ENCODE measurements at regions not wholly inside any gene's neighbourhood (a gene's known extent, or its start where the extent isn't known, plus 50 kb on each side); places are given as distances from the start of the nearest gene placed in this dataset.

- no peaks in the 10 kb centered on the region for H3K36me3 ChIP-seq (ENCODE audit: control insufficient read depth in 2 of 3, insufficient read depth in 3 of 3, low read length in 3 of 3)
- H3K4me3 ChIP-seq (ENCODE audit: low read length in 3 of 3), result no peak overlapping the region
- DNase-seq (no peak), FAIRE-seq (no peak)
- no peak overlapping the region for H3K27ac ChIP-seq (ENCODE audit: low read depth in 2 of 2, low read length in 2 of 2)
- H3K9me3 ChIP-seq (ENCODE audit: control insufficient read depth in 2 of 3, insufficient read depth in 1 of 3, low read length in 3 of 3), result no peaks in the 10 kb centered on the region
- no peak overlapping the region for H3K9ac ChIP-seq (ENCODE audit: low read length in 3 of 3)
- TF ChIP-seq CTCF (IDR thresholded peaks at IDR 0.05; ENCODE audit: borderline replicate concordance, extremely low read depth, insufficient read depth), result no peak
- no peaks in the 10 kb centered on the region for H3K4me1 ChIP-seq (ENCODE audit: control insufficient read depth in 2 of 3, insufficient read depth in 2 of 3, low read depth in 1 of 3, low read length in 3 of 3)
- no peaks in the 10 kb centered on the region for H3K27me3 ChIP-seq (ENCODE audit: control insufficient read depth, insufficient read depth, low read length)
- intact Hi-C loops (cut with DNase I), result no loop called here
These were observed 60.5 kb upstream of the KCNG1 start for GRCh38 chr20:51083447-51083846.

- no peak for FAIRE-seq
- H3K27me3 ChIP-seq (ENCODE audit: control insufficient read depth, insufficient read depth, low read length), result no peaks in the 10 kb centered on the region
These were observed 60.1 kb upstream of the KCNG1 start for GRCh38 chr20:51082988-51083387.

GRCh38 chr20:51080516-51080915 lies 57.6 kb upstream of the KCNG1 start:
- Histone ChIP-seq H3K27ac (ENCODE audit: low read depth in 2 of 2, low read length in 2 of 2) (no peak overlapping the region), H3K9me3 (ENCODE audit: control insufficient read depth in 2 of 3, insufficient read depth in 1 of 3, low read length in 3 of 3) (no peaks in the 10 kb centered on the region), H3K4me3 (ENCODE audit: low read length in 3 of 3) (no peak overlapping the region), H3K36me3 (ENCODE audit: control insufficient read depth in 2 of 3, insufficient read depth in 3 of 3, low read length in 3 of 3) (no peaks in the 10 kb centered on the region), H3K27me3 (ENCODE audit: control insufficient read depth, insufficient read depth, low read length) (no peaks in the 10 kb centered on the region), H3K4me1 (ENCODE audit: control insufficient read depth in 2 of 3, insufficient read depth in 2 of 3, low read depth in 1 of 3, low read length in 3 of 3) (no peaks in the 10 kb centered on the region), H3K9ac (ENCODE audit: low read length in 3 of 3) (no peak overlapping the region)
- FAIRE-seq (no peak), DNase-seq (no peak)
- TF ChIP-seq CTCF (IDR thresholded peaks at IDR 0.05; ENCODE audit: borderline replicate concordance, extremely low read depth, insufficient read depth), result no peak
- intact Hi-C loops (cut with DNase I), result no loop called here

More at GRCh38 chr20:51082988-51083387, 60.1 kb upstream of the KCNG1 start:
- intact Hi-C loops (cut with DNase I), result no loop called here
- no peaks in the 10 kb centered on the region for H3K9me3 ChIP-seq (ENCODE audit: control insufficient read depth in 2 of 3, insufficient read depth in 1 of 3, low read length in 3 of 3)
- no peak overlapping the region for H3K9ac ChIP-seq (ENCODE audit: low read length in 3 of 3)
- no peak for DNase-seq
- H3K4me1 ChIP-seq (ENCODE audit: control insufficient read depth in 2 of 3, insufficient read depth in 2 of 3, low read depth in 1 of 3, low read length in 3 of 3), result no peaks in the 10 kb centered on the region
- no peak overlapping the region for H3K27ac ChIP-seq (ENCODE audit: low read depth in 2 of 2, low read length in 2 of 2)
- H3K36me3 ChIP-seq (ENCODE audit: control insufficient read depth in 2 of 3, insufficient read depth in 3 of 3, low read length in 3 of 3), result no peaks in the 10 kb centered on the region
- H3K4me3 ChIP-seq (ENCODE audit: low read length in 3 of 3), result no peak overlapping the region
- no peak for TF ChIP-seq CTCF (IDR thresholded peaks at IDR 0.05; ENCODE audit: borderline replicate concordance, extremely low read depth, insufficient read depth)

GRCh38 chr20:51079488-51079887 lies 56.6 kb upstream of the KCNG1 start:
- Histone ChIP-seq H3K4me3 (ENCODE audit: low read length in 3 of 3) (no peak overlapping the region), H3K36me3 (ENCODE audit: control insufficient read depth in 2 of 3, insufficient read depth in 3 of 3, low read length in 3 of 3) (no peaks in the 10 kb centered on the region), H3K4me1 (ENCODE audit: control insufficient read depth in 2 of 3, insufficient read depth in 2 of 3, low read depth in 1 of 3, low read length in 3 of 3) (no peaks in the 10 kb centered on the region), H3K27me3 (ENCODE audit: control insufficient read depth, insufficient read depth, low read length) (no peaks in the 10 kb centered on the region), H3K9ac (ENCODE audit: low read length in 3 of 3) (no peak overlapping the region), H3K27ac (ENCODE audit: low read depth in 2 of 2, low read length in 2 of 2) (no peak overlapping the region), H3K9me3 (ENCODE audit: control insufficient read depth in 2 of 3, insufficient read depth in 1 of 3, low read length in 3 of 3) (no peaks in the 10 kb centered on the region)
- DNase-seq (no peak), FAIRE-seq (no peak)
- intact Hi-C loops (cut with DNase I), result no loop called here
- TF ChIP-seq CTCF (IDR thresholded peaks at IDR 0.05; ENCODE audit: borderline replicate concordance, extremely low read depth, insufficient read depth), result no peak
